Choroid plexus epithelial cell (primary cell): ENCODE measurements at regions not wholly inside any gene's neighbourhood (a gene's known extent, or its start where the extent isn't known, plus 50 kb on each side); places are given as distances from the start of the nearest gene placed in this dataset.

Experiments
- DNase-seq: peaks from one replicate; pipeline ENCODE4 v3.0.0-alpha.2; 2010; ENCODE audit warnings: low read depth
- H3K4me3 ChIP-seq: 2 replicates; pipeline ENCODE4 v1.5.1; 2011; ENCODE audit warnings: low read depth, mild to moderate bottlenecking, control low read depth, low read length, moderate library complexity
- CTCF ChIP-seq: conservative IDR thresholded peaks from 2 replicates; pipeline ENCODE4 v1.5.1; 2011; ENCODE audit warnings: low read depth, mild to moderate bottlenecking, control low read depth, inconsistent platforms, low read length, moderate library complexity

GRCh38 chr7:85771516-85771915, 584.7 kb upstream of the SEMA3D start:
- DNase-seq: no peak
- no peak overlapping the region for H3K4me3 ChIP-seq
- no peak for TF ChIP-seq CTCF

- peak; percentile 33 for DNase-seq
These were observed 583.5 kb upstream of the SEMA3D start for GRCh38 chr7:85770332-85770731.

GRCh38 chr7:85765698-85766298, 578.9 kb upstream of the SEMA3D start:
- no peak overlapping the region for H3K4me3 ChIP-seq
- DNase-seq: no peak
- TF ChIP-seq CTCF: no peak

More at GRCh38 chr7:85770332-85770731, 583.5 kb upstream of the SEMA3D start:
- H3K4me3 ChIP-seq: no peak overlapping the region
- no peak for TF ChIP-seq CTCF

- TF ChIP-seq CTCF: no peak
- DNase-seq: no peak
- H3K4me3 ChIP-seq: no peak overlapping the region
These were observed 577.2 kb upstream of the SEMA3D start for GRCh38 chr7:85764034-85764433.

- no peak for DNase-seq
- no peak overlapping the region for H3K4me3 ChIP-seq
- no peak for TF ChIP-seq CTCF
These were observed 570.5 kb upstream of the SEMA3D start for GRCh38 chr7:85757348-85757747.

- DNase-seq: peak; percentile 68
- peak; percentile 89 for TF ChIP-seq CTCF
- no peak overlapping the region for H3K4me3 ChIP-seq
These were observed 563.6 kb upstream of the SEMA3D start for GRCh38 chr7:85750454-85750949.

- peak; percentile 20 for TF ChIP-seq CTCF
- no peak overlapping the region for H3K4me3 ChIP-seq
- DNase-seq: peak; percentile 14
These were observed 563.0 kb upstream of the SEMA3D start for GRCh38 chr7:85749696-85750453.
